ENCODE measurements at regions not wholly inside any gene's neighbourhood (a gene's known extent, or its start where the extent isn't known, plus 50 kb on each side); places are given as distances from the start of the nearest gene placed in this dataset.
"Not testable (repeated sequence)": the region's sequence is repeated elsewhere in the genome, so short reads cannot be mapped to it uniquely, and the experiment has no call there.

GRCh38 chr12:95358111-95359083 is 115.6 kb upstream of the METAP2 start:
- FAIRE-seq (no peak), DNase-seq (ENCODE audit: low read depth) (peak; percentile 25)
- H3K27me3 ChIP-seq (ENCODE audit: control insufficient read depth, insufficient read depth, low read length) = no peaks in the 10 kb centered on the region
- TF ChIP-seq, protein P1, sequence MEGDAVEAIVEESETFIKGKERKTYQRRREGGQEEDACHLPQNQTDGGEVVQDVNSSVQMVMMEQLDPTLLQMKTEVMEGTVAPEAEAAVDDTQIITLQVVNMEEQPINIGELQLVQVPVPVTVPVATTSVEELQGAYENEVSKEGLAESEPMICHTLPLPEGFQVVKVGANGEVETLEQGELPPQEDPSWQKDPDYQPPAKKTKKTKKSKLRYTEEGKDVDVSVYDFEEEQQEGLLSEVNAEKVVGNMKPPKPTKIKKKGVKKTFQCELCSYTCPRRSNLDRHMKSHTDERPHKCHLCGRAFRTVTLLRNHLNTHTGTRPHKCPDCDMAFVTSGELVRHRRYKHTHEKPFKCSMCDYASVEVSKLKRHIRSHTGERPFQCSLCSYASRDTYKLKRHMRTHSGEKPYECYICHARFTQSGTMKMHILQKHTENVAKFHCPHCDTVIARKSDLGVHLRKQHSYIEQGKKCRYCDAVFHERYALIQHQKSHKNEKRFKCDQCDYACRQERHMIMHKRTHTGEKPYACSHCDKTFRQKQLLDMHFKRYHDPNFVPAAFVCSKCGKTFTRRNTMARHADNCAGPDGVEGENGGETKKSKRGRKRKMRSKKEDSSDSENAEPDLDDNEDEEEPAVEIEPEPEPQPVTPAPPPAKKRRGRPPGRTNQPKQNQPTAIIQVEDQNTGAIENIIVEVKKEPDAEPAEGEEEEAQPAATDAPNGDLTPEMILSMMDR (IDR thresholded peaks at IDR 0.05; ENCODE audit: insufficient read depth, low read length, severe bottlenecking) = no peak
- H3K36me3 ChIP-seq (ENCODE audit: control insufficient read depth, insufficient read depth, low read length) = no peaks in the 10 kb centered on the region
- no peak overlapping the region for H3K4me3 ChIP-seq (ENCODE audit: low read depth, low read length)

- no peak for FAIRE-seq
- TF ChIP-seq, protein P1 (IDR thresholded peaks at IDR 0.05; ENCODE audit: insufficient read depth, low read length, severe bottlenecking) = no peak
- Histone ChIP-seq H3K27me3 (ENCODE audit: control insufficient read depth, insufficient read depth, low read length) (no peaks in the 10 kb centered on the region), H3K4me3 (ENCODE audit: low read depth, low read length) (no peak overlapping the region), H3K36me3 (ENCODE audit: control insufficient read depth, insufficient read depth, low read length) (no peaks in the 10 kb centered on the region)
- no peak for DNase-seq (ENCODE audit: low read depth)
Observed at GRCh38 chr12:95365912-95366311, 108.0 kb upstream of the METAP2 start.

- no peaks in the 10 kb centered on the region for H3K36me3 ChIP-seq (ENCODE audit: control insufficient read depth, insufficient read depth, low read length)
- H3K4me3 ChIP-seq (ENCODE audit: low read depth, low read length) = no peak overlapping the region
- TF ChIP-seq, protein P1 (IDR thresholded peaks at IDR 0.05; ENCODE audit: insufficient read depth, low read length, severe bottlenecking) = no peak
- FAIRE-seq (no peak), DNase-seq (ENCODE audit: low read depth) (no peak)
- H3K27me3 ChIP-seq (ENCODE audit: control insufficient read depth, insufficient read depth, low read length) = no peaks in the 10 kb centered on the region
Observed at GRCh38 chr12:95368931-95369330, 105.0 kb upstream of the METAP2 start.

DNA sequence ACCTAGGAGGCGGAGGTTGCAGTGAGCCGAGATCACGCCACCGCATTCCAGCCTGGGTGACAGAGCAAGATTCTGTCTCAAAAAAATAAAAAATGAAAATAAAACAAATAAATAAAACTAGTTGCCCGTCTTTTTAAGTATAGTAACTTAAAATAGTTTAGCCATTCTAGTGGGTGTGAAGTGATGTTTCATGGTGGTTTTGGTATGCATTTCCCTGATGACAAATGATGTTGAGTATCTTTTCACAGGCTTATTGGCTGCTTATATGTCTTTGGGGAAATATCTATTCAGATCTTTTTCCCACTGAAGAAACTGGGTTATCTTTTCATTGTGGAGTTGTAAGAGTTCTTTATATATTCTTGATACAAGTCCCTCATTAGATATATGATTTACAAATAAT is 102.4 kb upstream of the METAP2 start:
- Histone ChIP-seq H3K4me3 (ENCODE audit: low read depth, low read length) (no peak overlapping the region), H3K36me3 (ENCODE audit: control insufficient read depth, insufficient read depth, low read length) (no peaks in the 10 kb centered on the region), H3K27me3 (ENCODE audit: control insufficient read depth, insufficient read depth, low read length) (no peaks in the 10 kb centered on the region)
- FAIRE-seq (no peak), DNase-seq (ENCODE audit: low read depth) (no peak)
- TF ChIP-seq, protein P1 (IDR thresholded peaks at IDR 0.05; ENCODE audit: insufficient read depth, low read length, severe bottlenecking) = no peak

DNA sequence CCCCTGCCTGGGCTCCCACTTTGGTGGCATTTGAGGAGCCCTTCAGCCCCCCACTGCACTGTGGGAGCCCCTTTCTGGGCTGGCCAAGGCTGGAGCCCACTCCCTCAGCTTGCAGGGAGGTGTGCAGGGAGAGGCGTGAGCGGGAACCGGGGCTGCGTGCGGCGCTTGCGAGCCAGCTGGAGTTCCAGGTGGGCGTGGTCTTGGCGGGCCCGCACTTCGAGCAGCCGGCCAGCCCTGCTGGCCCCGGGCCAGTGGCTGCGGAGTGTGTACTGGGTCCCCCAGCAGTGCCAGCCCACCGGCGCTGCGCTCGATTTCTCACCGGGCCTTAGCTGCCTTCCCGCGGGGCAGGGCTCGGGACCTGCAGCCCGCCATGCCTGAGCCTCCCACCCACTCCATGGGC is 94.5 kb upstream of the METAP2 start:
- H3K36me3 ChIP-seq (ENCODE audit: control insufficient read depth, insufficient read depth, low read length); FAIRE-seq; H3K27me3 ChIP-seq (ENCODE audit: control insufficient read depth, insufficient read depth, low read length); H3K4me3 ChIP-seq (ENCODE audit: low read depth, low read length); DNase-seq (ENCODE audit: low read depth): not testable (repeated sequence)

DNA sequence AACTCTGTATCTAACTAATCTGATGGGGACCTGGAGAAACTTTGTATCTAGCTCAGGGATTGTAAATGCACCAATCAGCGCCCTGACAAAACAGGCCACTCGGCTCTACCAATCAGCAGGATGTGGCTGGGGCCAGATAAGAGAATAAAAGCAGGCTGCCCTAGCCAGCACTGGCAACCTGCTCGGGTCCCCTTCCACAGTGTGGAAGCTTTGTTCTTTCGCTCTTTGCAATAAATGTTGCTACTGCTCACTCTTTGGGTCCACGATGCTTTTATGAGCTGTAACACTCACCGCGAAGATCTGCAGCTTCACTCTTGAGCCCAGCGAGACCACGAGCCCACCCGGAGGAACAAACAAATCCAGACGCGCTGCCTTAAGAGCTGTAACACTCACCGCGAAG is 93.6 kb upstream of the METAP2 start:
- DNase-seq (ENCODE audit: low read depth); H3K36me3 ChIP-seq (ENCODE audit: control insufficient read depth, insufficient read depth, low read length); H3K27me3 ChIP-seq (ENCODE audit: control insufficient read depth, insufficient read depth, low read length); FAIRE-seq; H3K4me3 ChIP-seq (ENCODE audit: low read depth, low read length): not testable (repeated sequence)

Measured in bronchial epithelial cell (primary cell).